Activated naive CD8-positive, alpha-beta T cell treated with anti-CD3 and anti-CD28 coated beads for 36 hours (primary cell): ENCODE measurements at regions not wholly inside any gene's neighbourhood (a gene's known extent, or its start where the extent isn't known, plus 50 kb on each side); places are given as distances from the start of the nearest gene placed in this dataset.
"Not testable (repeated sequence)": the region's sequence is repeated elsewhere in the genome, so short reads cannot be mapped to it uniquely, and the experiment has no call there.

Source experiments
- DNase-seq: peaks from one replicate; pipeline ENCODE4 v3.0.0; 2021
- H3K27ac Mint-ChIP-seq: one replicate; pipeline ENCODE4 v1.8.0; 2022; ENCODE audit warnings: mild to moderate bottlenecking, moderate library complexity, mixed read lengths
- H3K27me3 Mint-ChIP-seq: one replicate; pipeline ENCODE4 v1.8.0; 2022; ENCODE audit warnings: mild to moderate bottlenecking, mixed read lengths
- H3K36me3 Mint-ChIP-seq: one replicate; pipeline ENCODE4 v1.8.0; 2021; ENCODE audit warnings: mild to moderate bottlenecking, mixed read lengths
- H3K4me1 Mint-ChIP-seq: one replicate; pipeline ENCODE4 v1.8.0; 2021; ENCODE audit warnings: mixed read lengths
- H3K4me3 Mint-ChIP-seq: one replicate; pipeline ENCODE4 v1.8.0; 2022; ENCODE audit warnings: mild to moderate bottlenecking, moderate library complexity, mixed read lengths
- H3K9me3 Mint-ChIP-seq: one replicate; pipeline ENCODE4 v1.8.0; 2022; ENCODE audit warnings: mixed read lengths

DNA sequence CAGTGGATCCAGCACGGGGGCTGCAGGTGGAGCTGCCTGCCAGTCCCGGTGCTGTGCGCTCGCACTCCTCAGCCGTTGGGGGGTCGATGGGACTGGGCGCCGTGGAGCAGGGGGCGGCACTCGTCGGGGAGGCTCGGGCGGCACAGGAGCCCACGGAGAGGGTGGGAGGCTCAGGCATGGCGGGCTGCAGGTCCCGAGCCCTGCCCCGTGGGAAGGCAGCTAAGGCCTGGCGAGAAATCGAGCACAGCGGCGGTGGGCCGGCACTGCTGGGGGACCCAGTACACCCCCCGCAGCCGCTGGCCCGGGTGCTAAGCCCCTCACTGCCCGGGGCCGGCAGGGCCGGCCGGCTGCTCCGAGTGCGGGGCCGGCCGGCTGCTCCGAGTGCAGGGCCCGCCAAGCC, 52.3 kb upstream of the MARK1 start:
- not testable (repeated sequence) for H3K9me3 Mint-ChIP-seq, H3K4me3 Mint-ChIP-seq, H3K27ac Mint-ChIP-seq, H3K4me1 Mint-ChIP-seq, H3K27me3 Mint-ChIP-seq, DNase-seq, H3K36me3 Mint-ChIP-seq

- not testable (repeated sequence) for DNase-seq, H3K4me3 Mint-ChIP-seq, H3K36me3 Mint-ChIP-seq, H3K4me1 Mint-ChIP-seq, H3K27ac Mint-ChIP-seq, H3K27me3 Mint-ChIP-seq, H3K9me3 Mint-ChIP-seq
Measured at GRCh38 chr1:220475141-220475540, 52.8 kb upstream of the MARK1 start.

DNA sequence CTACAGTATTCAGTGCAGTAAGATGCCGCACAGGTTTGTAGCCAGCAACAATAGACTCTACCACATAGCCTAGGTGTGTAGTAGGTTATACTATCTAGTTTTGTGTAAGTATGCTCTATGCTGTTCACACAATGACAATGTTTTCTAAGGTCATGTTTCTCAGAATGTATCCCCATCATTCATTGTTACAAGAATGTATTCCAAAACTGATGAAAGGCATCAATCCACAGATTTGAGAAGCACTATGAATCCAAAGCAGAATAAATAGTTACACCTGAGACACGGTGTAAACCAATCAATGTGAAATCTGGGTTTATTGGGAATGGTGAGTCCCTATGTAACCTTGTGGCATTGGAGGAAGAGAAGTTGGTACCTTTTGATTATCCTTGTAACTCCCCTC, 54.5 kb upstream of the MARK1 start:
- no peak overlapping the region for H3K27ac Mint-ChIP-seq
- no peaks in the 10 kb centered on the region for H3K4me1 Mint-ChIP-seq
- no peak for DNase-seq
- no peaks in the 10 kb centered on the region for H3K9me3 Mint-ChIP-seq
- no peak overlapping the region for H3K4me3 Mint-ChIP-seq
- H3K27me3 Mint-ChIP-seq, result peaks cover 5% of the 10 kb centered on the region
- H3K36me3 Mint-ChIP-seq, result no peaks in the 10 kb centered on the region

DNA sequence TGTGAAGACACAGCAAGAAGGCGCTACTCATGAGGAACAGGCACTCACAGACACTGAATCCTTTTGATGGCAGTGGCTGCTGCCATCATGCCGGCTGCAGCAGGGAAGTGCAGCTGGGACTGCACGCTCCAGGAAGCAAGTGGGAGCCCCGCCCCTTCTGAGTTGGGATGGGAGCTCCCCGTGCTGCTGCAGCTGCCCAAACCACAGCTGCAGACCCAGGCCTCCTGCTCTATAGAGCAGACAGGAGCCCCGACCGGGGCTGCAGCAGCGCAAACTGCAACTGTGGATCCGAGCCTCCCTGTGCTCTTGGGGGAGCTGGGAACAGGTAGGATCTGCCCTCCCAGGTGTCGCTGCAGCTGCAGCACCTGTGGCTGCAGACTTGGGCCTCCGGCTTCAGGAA, 65.2 kb upstream of the MARK1 start:
- H3K9me3 Mint-ChIP-seq, result peaks cover 2% of the 10 kb centered on the region

DNA sequence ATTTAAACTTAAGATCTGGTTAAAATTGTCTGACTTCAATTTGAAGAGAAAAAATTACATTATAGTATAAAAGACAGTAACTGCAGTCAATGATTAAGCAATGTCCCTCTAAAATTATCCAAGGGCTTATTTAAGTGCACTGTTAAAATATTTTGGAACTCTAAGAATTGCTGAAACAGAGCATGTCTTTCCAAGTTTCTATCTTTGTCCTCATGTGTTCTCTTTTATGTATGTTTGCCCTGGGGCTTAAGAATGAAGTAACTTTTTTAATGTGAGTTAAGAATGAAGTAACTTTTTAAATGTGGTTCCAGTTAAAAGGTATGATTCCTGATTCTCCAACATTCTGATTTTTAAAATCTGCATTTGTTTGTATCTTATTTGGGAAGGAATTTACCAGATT, 69.0 kb upstream of the MARK1 start:
- H3K27me3 Mint-ChIP-seq, result peaks cover 10% of the 10 kb centered on the region

More for the DNA sequence above, 65.2 kb upstream of the MARK1 start:
- H3K36me3 Mint-ChIP-seq, result no peaks in the 10 kb centered on the region
- no peak overlapping the region for H3K27ac Mint-ChIP-seq
- peaks cover 3% of the 10 kb centered on the region for H3K27me3 Mint-ChIP-seq
- no peaks in the 10 kb centered on the region for H3K4me1 Mint-ChIP-seq
- no peak overlapping the region for H3K4me3 Mint-ChIP-seq
- no peak for DNase-seq

DNA sequence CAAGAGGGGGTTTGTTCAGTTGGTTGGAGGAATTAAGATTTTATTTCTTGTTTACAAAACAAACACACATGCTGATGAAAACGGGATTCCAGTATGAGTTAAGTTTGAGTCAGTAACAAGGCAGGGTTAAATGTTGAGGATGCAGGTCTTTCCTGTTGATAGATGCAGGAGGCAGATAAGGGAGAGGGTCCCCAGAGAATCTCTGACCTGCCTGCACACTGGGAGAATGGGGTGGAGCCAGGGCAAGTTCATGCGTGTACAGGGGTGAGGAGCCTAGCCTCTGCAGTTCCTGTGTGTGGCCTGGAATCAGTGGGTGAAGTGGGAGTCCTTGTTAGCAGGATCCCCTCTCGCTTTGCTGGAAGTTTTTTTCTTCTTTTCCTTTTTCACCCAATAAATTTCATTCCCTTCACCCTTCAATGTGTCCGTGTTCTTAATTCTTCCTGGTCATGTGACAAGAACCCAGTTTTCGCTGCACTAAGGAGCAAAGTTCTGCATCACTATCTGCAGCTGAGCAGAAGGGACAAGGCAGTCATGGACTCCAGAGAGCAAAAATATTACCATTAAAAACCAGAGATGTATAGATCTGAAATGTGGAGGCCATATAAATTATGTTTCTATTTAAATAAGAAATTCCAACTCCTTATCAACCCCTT, 69.9 kb upstream of the MARK1 start:
- Mint-ChIP-seq H3K4me1 (no peaks in the 10 kb centered on the region), H3K27me3 (peaks cover 15% of the 10 kb centered on the region), H3K4me3 (no peak overlapping the region), H3K9me3 (no peaks in the 10 kb centered on the region), H3K27ac (no peak overlapping the region), H3K36me3 (no peaks in the 10 kb centered on the region)
- DNase-seq, result no peak

More for the DNA sequence above, 69.0 kb upstream of the MARK1 start:
- Mint-ChIP-seq H3K27ac (no peak overlapping the region), H3K36me3 (no peaks in the 10 kb centered on the region), H3K4me1 (no peaks in the 10 kb centered on the region), H3K9me3 (no peaks in the 10 kb centered on the region), H3K4me3 (no peak overlapping the region)
- no peak for DNase-seq

DNA sequence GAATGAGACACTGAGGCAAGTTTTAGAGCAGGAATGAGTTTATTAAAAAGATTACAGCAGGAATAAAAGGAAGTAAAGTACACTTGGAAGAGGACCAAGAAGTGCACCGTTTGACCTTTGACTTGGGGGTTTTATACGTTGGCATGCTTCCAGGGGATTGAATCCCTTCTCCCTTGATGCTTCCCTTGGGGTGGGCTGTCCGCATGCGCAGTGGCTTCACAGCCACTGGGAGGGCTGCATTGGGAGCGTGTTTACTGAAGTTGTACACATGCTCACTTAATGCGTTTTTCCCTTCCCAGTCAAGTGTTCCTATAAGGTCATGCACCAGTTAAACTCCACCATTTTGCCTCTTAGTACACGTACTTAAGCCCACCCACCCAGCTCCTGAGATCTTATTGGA, 72.4 kb upstream of the MARK1 start:
- no peaks in the 10 kb centered on the region for H3K9me3 Mint-ChIP-seq
- H3K36me3 Mint-ChIP-seq, result no peaks in the 10 kb centered on the region
- peaks cover 18% of the 10 kb centered on the region for H3K27me3 Mint-ChIP-seq
- no peaks in the 10 kb centered on the region for H3K4me1 Mint-ChIP-seq
- DNase-seq, result no peak
- H3K4me3 Mint-ChIP-seq, result no peak overlapping the region
- H3K27ac Mint-ChIP-seq, result no peak overlapping the region

GRCh38 chr1:220454155-220454777, 73.7 kb upstream of the MARK1 start:
- Mint-ChIP-seq H3K27me3 (peaks cover 22% of the 10 kb centered on the region), H3K36me3 (no peaks in the 10 kb centered on the region), H3K27ac (no peak overlapping the region), H3K4me3 (no peak overlapping the region), H3K9me3 (no peaks in the 10 kb centered on the region), H3K4me1 (no peaks in the 10 kb centered on the region)
- no peak for DNase-seq

- Mint-ChIP-seq H3K27ac (no peak overlapping the region), H3K4me3 (no peak overlapping the region), H3K36me3 (no peaks in the 10 kb centered on the region), H3K9me3 (no peaks in the 10 kb centered on the region), H3K4me1 (no peaks in the 10 kb centered on the region), H3K27me3 (peaks cover 27% of the 10 kb centered on the region)
- no peak for DNase-seq
Measured at GRCh38 chr1:220453371-220453770, 74.6 kb upstream of the MARK1 start.

GRCh38 chr1:220451532-220451931, 76.4 kb upstream of the MARK1 start:
- DNase-seq, result no peak
- Mint-ChIP-seq H3K4me3 (no peak overlapping the region), H3K4me1 (no peaks in the 10 kb centered on the region), H3K27ac (no peak overlapping the region), H3K27me3 (peaks cover 27% of the 10 kb centered on the region), H3K9me3 (no peaks in the 10 kb centered on the region), H3K36me3 (no peaks in the 10 kb centered on the region)

- Mint-ChIP-seq H3K27me3 (peaks cover 27% of the 10 kb centered on the region), H3K36me3 (no peaks in the 10 kb centered on the region), H3K4me3 (no peak overlapping the region), H3K9me3 (no peaks in the 10 kb centered on the region), H3K4me1 (no peaks in the 10 kb centered on the region), H3K27ac (no peak overlapping the region)
- no peak for DNase-seq
Measured at GRCh38 chr1:220450927-220451326, 77.0 kb upstream of the MARK1 start.

- no peaks in the 10 kb centered on the region for H3K36me3 Mint-ChIP-seq
- H3K4me1 Mint-ChIP-seq, result no peaks in the 10 kb centered on the region
- H3K27ac Mint-ChIP-seq, result no peak overlapping the region
- DNase-seq, result no peak
- peaks cover 20% of the 10 kb centered on the region for H3K27me3 Mint-ChIP-seq
- peaks cover 8% of the 10 kb centered on the region for H3K9me3 Mint-ChIP-seq
- no peak overlapping the region for H3K4me3 Mint-ChIP-seq
Measured at GRCh38 chr1:220448217-220448616, 79.7 kb upstream of the MARK1 start.

GRCh38 chr1:220444586-220444985, 83.3 kb upstream of the MARK1 start:
- H3K4me1 Mint-ChIP-seq, H3K27ac Mint-ChIP-seq, H3K4me3 Mint-ChIP-seq, DNase-seq, H3K36me3 Mint-ChIP-seq, H3K9me3 Mint-ChIP-seq: not testable (repeated sequence)
- peaks cover 26% of the 10 kb centered on the region for H3K27me3 Mint-ChIP-seq

DNA sequence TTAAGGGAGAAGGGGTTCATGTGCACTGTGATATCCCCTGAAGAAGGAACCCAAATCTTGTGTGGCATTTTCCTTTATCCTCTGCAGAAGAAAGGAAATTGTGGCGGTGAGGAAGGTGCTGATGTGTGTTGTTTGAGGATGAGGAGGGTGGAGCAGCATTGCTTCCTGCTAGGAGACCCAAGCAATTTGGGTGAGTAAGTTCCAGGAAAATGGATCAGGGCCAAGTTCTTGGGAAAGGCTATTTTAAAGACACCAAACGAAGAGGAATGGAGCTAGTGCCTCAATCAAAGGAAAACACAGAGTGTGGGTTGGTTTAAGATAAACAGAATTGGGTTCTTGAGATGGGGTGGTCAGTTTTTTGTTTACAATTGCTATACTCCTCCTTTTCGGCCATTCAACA, 86.7 kb upstream of the MARK1 start:
- no peak for DNase-seq
- H3K4me1 Mint-ChIP-seq, result no peaks in the 10 kb centered on the region
- no peak overlapping the region for H3K4me3 Mint-ChIP-seq
- peaks cover 18% of the 10 kb centered on the region for H3K27me3 Mint-ChIP-seq
- no peak overlapping the region for H3K27ac Mint-ChIP-seq
- H3K36me3 Mint-ChIP-seq, result no peaks in the 10 kb centered on the region
- peaks cover 8% of the 10 kb centered on the region for H3K9me3 Mint-ChIP-seq

DNA sequence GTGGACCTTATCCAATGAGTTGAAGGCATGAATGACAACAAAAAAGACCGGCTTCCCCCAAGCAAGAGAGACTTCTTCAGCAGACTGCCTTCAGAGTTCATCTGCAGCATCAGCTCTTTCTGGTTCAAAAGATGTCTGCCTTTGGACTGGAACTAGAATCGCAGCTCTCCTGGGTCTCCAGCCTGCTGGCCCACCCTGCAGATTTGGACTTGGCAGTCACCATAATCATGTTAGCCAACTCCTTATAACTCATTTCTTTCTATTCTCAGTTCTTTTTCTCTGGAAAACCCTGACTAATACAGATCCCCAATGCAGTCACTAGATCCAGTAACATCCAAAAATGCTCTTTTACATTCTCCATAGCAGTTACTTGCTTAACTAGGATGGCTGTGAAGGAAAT, 89.2 kb upstream of the MARK1 start:
- Mint-ChIP-seq H3K27me3 (peaks cover 19% of the 10 kb centered on the region), H3K4me3 (no peak overlapping the region), H3K4me1 (no peaks in the 10 kb centered on the region), H3K9me3 (no peaks in the 10 kb centered on the region), H3K27ac (no peak overlapping the region), H3K36me3 (no peaks in the 10 kb centered on the region)
- DNase-seq, result no peak

GRCh38 chr1:220432408-220432807, 95.5 kb upstream of the MARK1 start:
- Mint-ChIP-seq H3K9me3 (no peaks in the 10 kb centered on the region), H3K4me1 (no peaks in the 10 kb centered on the region), H3K36me3 (no peaks in the 10 kb centered on the region), H3K27ac (no peak overlapping the region), H3K27me3 (peaks cover 21% of the 10 kb centered on the region), H3K4me3 (no peak overlapping the region)
- DNase-seq, result no peak
